Activated CD4-positive, alpha-beta memory T cell treated with anti-CD3 and anti-CD28 coated beads for 36 hours (primary cell): ENCODE measurements at regions not wholly inside any gene's neighbourhood (a gene's known extent, or its start where the extent isn't known, plus 50 kb on each side); places are given as distances from the start of the nearest gene placed in this dataset.

Source experiments
- CTCF ChIA-PET: fragments of 350-600 bp; sonication (Branson Sonifier 250); formaldehyde crosslinking; loops from one replicate; lab custom pipeline; 2021; ENCODE audit warnings: antibody characterized with exemption, inconsistent platforms; lab: Charles Lee
- POLR2A ChIA-PET: fragments of 350-600 bp; sonication (Branson Sonifier 250); formaldehyde crosslinking; loops from one replicate; lab custom pipeline; 2021; ENCODE audit warnings: antibody characterized with exemption; lab: Charles Lee
- DNase-seq: peaks from one replicate; pipeline ENCODE4 v3.0.0-alpha.2; 2020
- H3K27ac Mint-ChIP-seq: one replicate; pipeline ENCODE4 v1.8.0; 2021; ENCODE audit warnings: mixed read lengths
- H3K27me3 Mint-ChIP-seq: one replicate; pipeline ENCODE4 v1.8.0; 2021; ENCODE audit warnings: mixed read lengths
- H3K36me3 Mint-ChIP-seq: one replicate; pipeline ENCODE4 v1.8.0; 2021; ENCODE audit warnings: mixed read lengths
- H3K4me1 Mint-ChIP-seq: one replicate; pipeline ENCODE4 v1.8.0; 2021; ENCODE audit warnings: low read depth, mixed read lengths
- H3K4me3 Mint-ChIP-seq: one replicate; pipeline ENCODE4 v1.8.0; 2021; ENCODE audit warnings: mild to moderate bottlenecking, mixed read lengths
- H3K9me3 Mint-ChIP-seq: one replicate; pipeline ENCODE4 v1.8.0; 2021; ENCODE audit warnings: mixed read lengths
- intact Hi-C: fragments of 100-400 bp; cut with micrococcal nuclease; formaldehyde crosslinking; loops from one replicate; pipeline ENCODE4 v1.15.1; 2023

GRCh38 chr4:108519911-108520601 is 100.3 kb upstream of the RPL34 start:
- CTCF ChIA-PET, result interaction anchor here (1.6 to 1.7 kb wide), 2 partner anchors 27 to 52 kb away, joined by 6 to 10 read pairs; no protein-coding TSS in a partner anchor
- no peak for DNase-seq
- intact Hi-C loops, result no loop called here
- H3K4me1 Mint-ChIP-seq, result peaks cover 12% of the 10 kb centered on the region
- POLR2A ChIA-PET, result no interaction called here
- H3K9me3 Mint-ChIP-seq, result peaks cover 2% of the 10 kb centered on the region
- no peak overlapping the region for H3K4me3 Mint-ChIP-seq
- H3K36me3 Mint-ChIP-seq, result no peaks in the 10 kb centered on the region
- no peaks in the 10 kb centered on the region for H3K27me3 Mint-ChIP-seq
- H3K27ac Mint-ChIP-seq, result no peak overlapping the region

DNA sequence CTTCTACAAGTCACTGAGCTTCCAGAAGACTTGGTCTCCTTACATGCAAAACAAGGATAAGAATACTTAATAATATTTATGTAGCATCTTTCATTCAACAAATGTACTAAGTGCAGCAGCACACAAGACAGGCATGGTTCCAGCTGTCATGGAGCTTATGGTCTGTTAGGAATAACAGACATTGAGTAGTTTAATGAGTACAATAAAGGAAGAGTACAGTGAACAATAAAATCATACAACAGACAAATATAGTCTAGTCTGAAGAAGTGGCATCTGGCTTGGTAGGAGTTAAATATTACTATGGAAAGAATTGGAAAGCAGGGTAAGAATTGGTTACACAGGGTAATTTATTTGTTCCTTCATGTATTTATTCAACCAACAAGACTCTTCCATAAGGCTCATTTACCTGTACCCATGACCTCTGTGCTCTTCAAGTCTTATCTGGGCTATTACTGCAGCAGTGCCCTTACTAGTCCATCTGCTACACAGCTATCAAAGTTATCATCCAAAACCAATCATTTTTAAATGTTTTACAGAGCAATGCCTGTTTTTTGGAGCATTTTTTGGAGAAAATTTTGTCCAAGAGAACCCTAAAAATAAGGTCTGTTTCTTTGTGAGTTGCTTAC is 101.1 kb upstream of the RPL34 start:
- Mint-ChIP-seq H3K27me3 (no peaks in the 10 kb centered on the region), H3K27ac (no peak overlapping the region), H3K36me3 (no peaks in the 10 kb centered on the region), H3K4me1 (peaks cover 12% of the 10 kb centered on the region), H3K9me3 (no peaks in the 10 kb centered on the region), H3K4me3 (no peak overlapping the region)
- CTCF ChIA-PET, result interaction anchor here (1.6 to 1.7 kb wide), 2 partner anchors 26 to 53 kb away, joined by 6 to 10 read pairs; no protein-coding TSS in a partner anchor
- no peak for DNase-seq
- POLR2A ChIA-PET, result no interaction called here
- intact Hi-C loops, result no loop called here

- DNase-seq, result peak; percentile 50
- POLR2A ChIA-PET, result no interaction called here
- Mint-ChIP-seq H3K4me3 (peak overlapping the region; percentile 40), H3K9me3 (peaks cover 2% of the 10 kb centered on the region), H3K4me1 (peaks cover 11% of the 10 kb centered on the region), H3K27ac (no peak overlapping the region), H3K27me3 (peaks cover 1% of the 10 kb centered on the region), H3K36me3 (no peaks in the 10 kb centered on the region)
- intact Hi-C loops, result no loop called here
- CTCF ChIA-PET, result interaction anchor here (1.0 to 1.2 kb wide), 4 partner anchors 28 to 494 kb away, joined by 3 to 6 read pairs (median 4); no protein-coding TSS in a partner anchor
These were observed 107.5 kb upstream of the RPL34 start for GRCh38 chr4:108512615-108513505.

DNA sequence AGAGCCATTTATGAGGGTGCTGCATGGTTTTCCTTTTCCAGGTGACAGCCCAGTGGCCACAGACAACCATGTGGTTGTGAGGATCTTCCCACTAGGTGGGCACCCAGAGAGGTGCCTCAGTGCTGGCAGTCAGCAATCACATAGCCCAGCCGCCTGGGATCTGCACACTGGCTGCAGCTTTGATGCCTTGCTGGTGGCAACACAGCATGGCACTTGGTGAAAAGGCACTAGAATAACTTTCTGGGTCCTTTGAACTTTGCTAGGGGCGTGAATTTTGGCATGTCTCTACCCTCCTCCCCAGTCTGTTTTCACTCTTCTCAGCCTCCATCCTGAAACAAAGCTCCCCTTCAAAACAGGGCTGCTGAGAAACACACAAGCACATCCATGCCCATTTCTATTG is 108.8 kb upstream of the RPL34 start:
- DNase-seq, result no peak
- Mint-ChIP-seq H3K27ac (no peak overlapping the region), H3K4me1 (peaks cover 11% of the 10 kb centered on the region), H3K9me3 (peaks cover 7% of the 10 kb centered on the region), H3K27me3 (peaks cover 1% of the 10 kb centered on the region), H3K4me3 (no peak overlapping the region), H3K36me3 (peaks cover 2% of the 10 kb centered on the region)
- intact Hi-C loops, result no loop called here
- POLR2A ChIA-PET, result no interaction called here
- CTCF ChIA-PET, result interaction anchor here (0.6 to 1.1 kb wide), 2 partner anchors 329 to 493 kb away, joined by 3 to 4 read pairs; no protein-coding TSS in a partner anchor

DNA sequence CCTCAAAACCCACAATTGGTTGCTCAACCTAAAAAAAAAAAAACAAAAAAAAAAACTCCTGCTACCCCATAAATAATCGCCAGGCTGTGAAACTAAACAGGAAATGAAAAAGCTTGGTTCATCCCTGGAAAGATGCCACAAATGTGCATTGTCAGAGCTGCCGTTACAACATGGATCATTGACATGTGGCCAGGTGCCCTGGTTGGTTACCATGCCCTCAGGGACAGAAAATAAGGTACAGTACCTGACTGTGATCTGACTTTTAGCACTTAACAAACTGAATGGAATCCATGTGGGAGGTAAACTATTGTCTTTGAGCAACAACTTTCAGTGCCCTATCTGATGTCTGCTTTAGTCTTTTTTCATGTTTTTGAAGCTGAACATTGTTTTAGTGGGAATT is 118.0 kb upstream of the RPL34 start:
- no peak for DNase-seq
- Mint-ChIP-seq H3K27ac (no peak overlapping the region), H3K36me3 (no peaks in the 10 kb centered on the region), H3K4me3 (no peak overlapping the region), H3K27me3 (no peaks in the 10 kb centered on the region), H3K9me3 (peaks cover 5% of the 10 kb centered on the region), H3K4me1 (no peaks in the 10 kb centered on the region)
- CTCF ChIA-PET, result interaction anchor here (0.6 kb wide), 1 partner anchor 1625 kb away, joined by 3 read pairs; no protein-coding TSS in a partner anchor
- intact Hi-C loops, result no loop called here
- POLR2A ChIA-PET, result no interaction called here

GRCh38 chr4:108498925-108499324 is 121.5 kb upstream of the RPL34 start:
- H3K27ac Mint-ChIP-seq, result no peak overlapping the region
- H3K27me3 Mint-ChIP-seq, result no peaks in the 10 kb centered on the region
- ChIA-PET CTCF (no interaction called here), POLR2A (no interaction called here)
- no peak overlapping the region for H3K4me3 Mint-ChIP-seq
- no peaks in the 10 kb centered on the region for H3K4me1 Mint-ChIP-seq
- H3K36me3 Mint-ChIP-seq, result no peaks in the 10 kb centered on the region
- no peak for DNase-seq
- peaks cover 13% of the 10 kb centered on the region for H3K9me3 Mint-ChIP-seq
- intact Hi-C loops, result no loop called here

- no peak overlapping the region for H3K27ac Mint-ChIP-seq
- peaks cover 2% of the 10 kb centered on the region for H3K36me3 Mint-ChIP-seq
- POLR2A ChIA-PET, result no interaction called here
- H3K4me1 Mint-ChIP-seq, result no peaks in the 10 kb centered on the region
- CTCF ChIA-PET, result interaction anchor here (0.6 to 4.4 kb wide), 14 partner anchors 27 to 480 kb away, joined by 3 to 33 read pairs (median 4); no protein-coding TSS in a partner anchor
- H3K4me3 Mint-ChIP-seq, result no peak overlapping the region
- no peaks in the 10 kb centered on the region for H3K27me3 Mint-ChIP-seq
- DNase-seq, result no peak
- intact Hi-C loops, result loop anchor here (1.0 kb wide), 1 partner anchor 475 kb away; no protein-coding TSS in a partner anchor
- peaks cover 17% of the 10 kb centered on the region for H3K9me3 Mint-ChIP-seq
These were observed 126.8 kb upstream of the RPL34 start for GRCh38 chr4:108493596-108493931.

GRCh38 chr4:108492816-108493595 is 127.4 kb upstream of the RPL34 start:
- peak; percentile 53 for DNase-seq
- Mint-ChIP-seq H3K9me3 (peaks cover 17% of the 10 kb centered on the region), H3K27ac (no peak overlapping the region), H3K36me3 (peaks cover 2% of the 10 kb centered on the region), H3K4me1 (no peaks in the 10 kb centered on the region), H3K4me3 (no peak overlapping the region), H3K27me3 (no peaks in the 10 kb centered on the region)
- ChIA-PET POLR2A (no interaction called here), CTCF (interaction anchor here (0.6 to 4.4 kb wide), 19 partner anchors 11 to 479 kb away, joined by 3 to 33 read pairs (median 3); no protein-coding TSS in a partner anchor)
- intact Hi-C loops, result loop anchor here (1.0 kb wide), 1 partner anchor 475 kb away; no protein-coding TSS in a partner anchor

GRCh38 chr4:108488865-108489264 is 131.5 kb upstream of the RPL34 start:
- Mint-ChIP-seq H3K9me3 (peaks cover 4% of the 10 kb centered on the region), H3K36me3 (peaks cover 2% of the 10 kb centered on the region), H3K4me1 (peaks cover 8% of the 10 kb centered on the region), H3K4me3 (no peak overlapping the region), H3K27ac (no peak overlapping the region), H3K27me3 (no peaks in the 10 kb centered on the region)
- CTCF ChIA-PET, result interaction anchor here (0.6 kb wide), 1 partner anchor 455 kb away, joined by 3 read pairs; no protein-coding TSS in a partner anchor
- DNase-seq, result no peak
- POLR2A ChIA-PET, result no interaction called here
- intact Hi-C loops, result no loop called here

DNA sequence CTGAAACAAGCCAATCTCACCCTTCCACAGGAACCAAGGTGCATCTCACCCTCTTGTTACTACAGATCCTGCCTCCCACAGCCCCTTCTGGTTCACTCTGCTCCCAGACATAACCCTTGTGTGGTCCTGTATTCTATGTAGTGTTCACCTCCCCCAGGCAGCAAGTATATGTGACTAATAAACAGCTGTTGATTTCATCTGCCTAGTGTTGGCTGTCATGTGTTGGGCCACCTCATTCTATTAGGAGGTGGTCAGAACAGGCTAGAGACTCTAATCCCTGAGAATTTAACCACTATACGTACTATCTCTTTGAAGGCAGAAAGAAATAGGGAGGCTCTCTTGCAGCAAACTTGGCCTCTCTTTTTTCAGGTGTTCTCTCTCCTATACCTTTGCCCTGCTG is 134.3 kb upstream of the RPL34 start:
- POLR2A ChIA-PET, result no interaction called here
- H3K4me3 Mint-ChIP-seq, result no peak overlapping the region

DNA sequence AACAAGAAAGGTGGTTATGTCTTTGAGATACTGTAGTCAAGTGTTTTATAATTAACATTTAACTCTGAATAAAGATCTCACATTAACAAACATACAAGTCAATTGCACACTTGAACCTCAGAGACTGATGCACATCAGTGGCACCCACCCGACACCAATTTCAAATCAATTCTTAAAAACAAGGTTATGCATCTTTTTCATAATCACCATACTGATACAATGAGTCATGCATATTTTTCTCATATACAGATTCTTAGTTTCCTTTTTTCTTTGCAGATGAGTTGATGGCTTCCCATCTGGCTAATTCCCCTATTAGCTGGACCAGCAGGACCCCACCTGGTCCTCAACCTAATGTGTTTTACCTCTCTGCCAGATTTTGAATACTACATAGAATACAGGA is 136.2 kb upstream of the RPL34 start:
- Mint-ChIP-seq H3K27me3 (no peaks in the 10 kb centered on the region), H3K9me3 (no peaks in the 10 kb centered on the region), H3K27ac (no peak overlapping the region), H3K36me3 (no peaks in the 10 kb centered on the region), H3K4me3 (no peak overlapping the region), H3K4me1 (peaks cover 27% of the 10 kb centered on the region)
- no peak for DNase-seq
- intact Hi-C loops, result loop anchor here (5.0 kb wide), 3 partner anchors 127 to 452 kb away; partner anchors contain the start of gene LEF1
- CTCF ChIA-PET, result interaction anchor here (0.6 to 1.0 kb wide), 2 partner anchors 28 to 89 kb away, joined by 3 read pairs; no protein-coding TSS in a partner anchor
- POLR2A ChIA-PET, result no interaction called here

More for the DNA sequence above, 134.3 kb upstream of the RPL34 start:
- no peak overlapping the region for H3K27ac Mint-ChIP-seq
- H3K4me1 Mint-ChIP-seq, result peaks cover 27% of the 10 kb centered on the region
- no peaks in the 10 kb centered on the region for H3K27me3 Mint-ChIP-seq
- H3K9me3 Mint-ChIP-seq, result no peaks in the 10 kb centered on the region
- H3K36me3 Mint-ChIP-seq, result no peaks in the 10 kb centered on the region
- DNase-seq, result no peak
- CTCF ChIA-PET, result interaction anchor here (1.4 to 1.9 kb wide), 2 partner anchors 456 to 467 kb away, joined by 6 to 9 read pairs; no protein-coding TSS in a partner anchor
- intact Hi-C loops, result no loop called here
